GM12892 (cell line): ENCODE measurements at regions not wholly inside any gene's neighbourhood (a gene's known extent, or its start where the extent isn't known, plus 50 kb on each side); places are given as distances from the start of the nearest gene placed in this dataset.

Experiments used
- POLR2A ChIP-seq: IDR thresholded peaks from 2 replicates; pipeline ENCODE4 v1.6.1; 2011; ENCODE audit warnings: low read depth, low read length, control low read depth
- POLR2AphosphoS5 ChIP-seq: IDR thresholded peaks from 2 replicates; pipeline ENCODE4 v1.6.1; 2011; ENCODE audit warnings: low read depth, low read length, control low read depth
- TAF1 ChIP-seq: IDR thresholded peaks from 2 replicates; pipeline ENCODE4 v1.6.1; 2011; ENCODE audit warnings: low read depth, mild to moderate bottlenecking, control low read depth, low read length, borderline replicate concordance

DNA sequence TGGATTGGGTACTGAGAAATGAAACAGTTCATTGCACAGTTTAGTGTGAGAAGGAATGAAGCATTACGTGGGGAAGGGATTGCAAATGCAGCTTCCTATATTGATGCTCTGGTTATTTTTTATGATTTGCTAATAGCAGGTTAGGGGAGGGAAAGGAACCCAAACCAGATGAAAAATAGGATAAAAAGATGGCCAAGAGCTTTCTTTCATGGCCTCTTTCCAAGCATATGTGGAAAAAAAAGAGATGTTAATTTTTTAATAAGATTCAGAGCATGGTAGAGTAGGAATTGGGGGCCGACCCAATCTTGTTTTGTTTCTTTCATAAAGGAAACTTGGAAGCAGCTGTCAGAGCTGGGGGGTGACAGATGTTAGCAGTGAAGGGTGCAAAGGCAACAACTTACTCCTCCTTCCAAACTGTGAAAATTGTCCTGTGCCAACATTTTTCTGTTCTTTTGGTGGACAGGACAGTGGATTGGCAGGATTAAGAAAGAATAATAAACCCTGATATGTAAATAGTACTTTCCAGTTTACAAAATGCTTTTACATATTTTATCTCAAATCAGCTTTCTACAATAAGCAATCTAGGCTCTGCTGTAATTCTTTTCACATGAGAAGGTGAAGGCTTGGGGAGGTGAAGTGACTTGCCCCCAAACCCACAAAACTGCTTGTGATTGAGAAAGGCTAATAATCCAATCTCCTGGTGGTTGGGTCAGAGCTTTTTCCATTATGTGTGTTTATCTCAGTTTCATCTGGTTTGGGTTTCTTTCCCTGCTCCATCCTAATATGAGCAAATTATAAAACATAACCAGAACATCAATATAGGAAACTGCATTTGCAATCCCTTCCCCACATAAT is 270.1 kb downstream of the ETAA1 start:
- TF ChIP-seq POLR2A, result no peak
- no peak for TF ChIP-seq POLR2AphosphoS5
- TF ChIP-seq TAF1, result no peak
